HepG2 (cell line): ENCODE measurements at regions not wholly inside any gene's neighbourhood (a gene's known extent, or its start where the extent isn't known, plus 50 kb on each side); places are given as distances from the start of the nearest gene placed in this dataset.

ENCODE experiments used
- ATAC-seq: fragments of 200-7000 bp; cut with Tn5 transposase; 3 replicates; pipeline ENCODE4 v1.9.1; 2020; ENCODE audit warnings: mild to moderate bottlenecking, moderate library complexity
- BruUV-seq: library from RNA; stranded (reverse); fragments of 400-500 nt; replicated peaks from 2 replicates; lab custom pipeline; 2021; lab: Mats Ljungman, UMichigan
- CTCF ChIA-PET: fragments of 300-600 bp; formaldehyde crosslinking; extraction: SDS; loops from one replicate; lab custom pipeline; 2021; ENCODE audit warnings: low total read pairs, inconsistent platforms, low intra/inter-chr PET ratio; lab: Yijun Ruan, JAX
- POLR2A ChIA-PET: fragments of 350-600 bp; sonication (Branson Sonifier 250); formaldehyde crosslinking; loops from one replicate; lab custom pipeline; 2020; ENCODE audit warnings: antibody characterized with exemption, inconsistent platforms; lab: Yijun Ruan, JAX
- DNase-seq: peaks from one replicate; pipeline ENCODE4 v3.0.0-alpha.2; 2015; ENCODE audit warnings: low spot score
- FAIRE-seq: peaks from 3 replicates; lab custom pipeline; 2011; peaks lifted over from hg19 to GRCh38; lab: Jason Lieb, UNC
- H2AFZ ChIP-seq: one replicate; pipeline ENCODE4 v1.6.1; 2011; ENCODE audit warnings: low read length, inconsistent platforms
- H3K27ac ChIP-seq: fragments of 300-600 bp; 3 replicates; pipeline ENCODE4 v1.8.0; 2011; ENCODE audit warnings: mixed run types, mild to moderate bottlenecking, mixed read lengths, low read length, inconsistent platforms; ENCODE audit not compliant: insufficient read depth; ENCODE audit errors: extremely low read length
- H3K27me3 ChIP-seq, 2 experiments: fragments of 200-600 bp in 1 of 2; 2 replicates in 1 of 2; 3 replicates in 1 of 2; pipeline versions ENCODE4 v1.6.0 to v1.8.0; 2011; ENCODE audit warnings: low read length in 2 of 2, mild to moderate bottlenecking in 2 of 2, moderate library complexity in 2 of 2, inconsistent platforms in 1 of 2; ENCODE audit not compliant: insufficient read depth in 2 of 2, control insufficient read depth in 1 of 2
- H3K36me3 ChIP-seq, 2 experiments: fragments of 200-600 bp in 1 of 2; replicated peaks in 1 of 2; 2 replicates in 1 of 2; 3 replicates in 1 of 2; pipeline versions ENCODE4 v1.5.1 to v1.8.0; 2011; ENCODE audit warnings: low read length in 2 of 2, inconsistent platforms in 1 of 2; ENCODE audit not compliant: insufficient read depth in 2 of 2, control insufficient read depth in 1 of 2
- H3K4me1 ChIP-seq: 2 replicates; pipeline ENCODE4 v1.5.1; 2012; ENCODE audit warnings: low read length, inconsistent platforms; ENCODE audit not compliant: insufficient read depth
- H3K4me2 ChIP-seq: 2 replicates; pipeline ENCODE4 v1.6.0; 2011; ENCODE audit warnings: low read depth, low read length, inconsistent platforms
- H3K4me3 ChIP-seq, 3 experiments: fragments of 200-600 bp in 1 of 3; sonication (generic), shearing (Covaris generic) in 1 of 3; replicated peaks in 1 of 3; 2 replicates each; pipeline ENCODE4 v1.5.1; 2011 to 2016; ENCODE audit warnings: low read length in 3 of 3, inconsistent platforms in 2 of 3, low read depth in 2 of 3, mild to moderate bottlenecking in 2 of 3, control low read depth in 1 of 3, mixed read lengths in 1 of 3; ENCODE audit not compliant: insufficient read depth in 1 of 3
- H3K79me2 ChIP-seq: one replicate; pipeline ENCODE4 v1.6.1; 2011; ENCODE audit warnings: low read length, inconsistent platforms; ENCODE audit not compliant: insufficient read depth
- H3K9ac ChIP-seq: 2 replicates; pipeline ENCODE4 v1.6.0; 2011; ENCODE audit warnings: mild to moderate bottlenecking, low read depth, low read length, inconsistent platforms; ENCODE audit not compliant: insufficient read depth
- H3K9me3 ChIP-seq: 2 replicates; pipeline ENCODE4 v1.5.1; 2012; ENCODE audit warnings: mild to moderate bottlenecking, low read length
- H4K20me1 ChIP-seq: 2 replicates; pipeline ENCODE4 v1.6.0; 2011; ENCODE audit warnings: inconsistent platforms, mild to moderate bottlenecking, low read length, moderate library complexity; ENCODE audit not compliant: insufficient read depth
- CHD4 ChIP-seq: fragments of 200-600 bp; sonication (generic); IDR thresholded peaks from 2 replicates; pipeline ENCODE4 v1.7.0; 2017; ENCODE audit warnings: mild to moderate bottlenecking, low read length, borderline replicate concordance
- FOXK2 ChIP-seq: fragments of 450-650 bp; IDR thresholded peaks from 2 replicates; pipeline ENCODE4 v1.6.1; 2016
- HNF4A ChIP-seq: sonication (generic); formaldehyde crosslinking; IDR thresholded peaks from 2 replicates; pipeline ENCODE4 v1.4.0; 2020; ENCODE audit warnings: missing genetic modification reagents
- KAT2B ChIP-seq: fragments of 150-350 bp; IDR thresholded peaks from 2 replicates; pipeline ENCODE4 v1.6.1; 2014; ENCODE audit warnings: low read depth, low read length, borderline replicate concordance
- MAF1 ChIP-seq: sonication (generic); formaldehyde crosslinking; IDR thresholded peaks from 2 replicates; pipeline ENCODE4 v1.5.0; 2020; ENCODE audit warnings: missing genetic modification reagents, borderline replicate concordance
- NFIC ChIP-seq: IDR thresholded peaks from 2 replicates; pipeline ENCODE4 v1.6.1; 2012; ENCODE audit warnings: mild to moderate bottlenecking, low read length, inconsistent platforms
- PRMT3 ChIP-seq: sonication (generic); formaldehyde crosslinking; IDR thresholded peaks from 2 replicates; pipeline ENCODE4 v1.8.1; 2022; ENCODE audit warnings: low read depth, mild to moderate bottlenecking, moderate library complexity, missing genetic modification reagents, borderline replicate concordance
- RELA ChIP-seq: sonication (generic); formaldehyde crosslinking; IDR thresholded peaks from 2 replicates; pipeline ENCODE4 v1.4.0; 2020; ENCODE audit warnings: missing genetic modification reagents
- SP4 ChIP-seq: sonication (generic); formaldehyde crosslinking; IDR thresholded peaks from 2 replicates; pipeline ENCODE4 v1.8.1; 2023; ENCODE audit warnings: mild to moderate bottlenecking, missing genetic modification reagents
- SRSF9 ChIP-seq: fragments of 200-400 bp; formaldehyde crosslinking; IDR thresholded peaks from 2 replicates; pipeline ENCODE4 v1.6.1; 2018; ENCODE audit warnings: borderline replicate concordance, mild to moderate bottlenecking, low read depth, low read length; ENCODE audit not compliant: insufficient read depth, poor library complexity, severe bottlenecking
- TEF ChIP-seq: sonication (generic); formaldehyde crosslinking; IDR thresholded peaks from 2 replicates; pipeline ENCODE4 v1.5.0; 2020; ENCODE audit warnings: missing genetic modification reagents
- ZBTB34 ChIP-seq: sonication (generic); formaldehyde crosslinking; IDR thresholded peaks from 2 replicates; pipeline ENCODE4 v1.8.0; 2022; ENCODE audit warnings: mild to moderate bottlenecking, missing genetic modification reagents
- ZMYM4 ChIP-seq: sonication (generic); formaldehyde crosslinking; IDR thresholded peaks from 2 replicates; pipeline ENCODE4 v1.8.1; 2023; ENCODE audit warnings: mild to moderate bottlenecking, missing genetic modification reagents
- ZNF3 ChIP-seq: IDR thresholded peaks from 2 replicates; pipeline ENCODE4 v1.7.0; 2017; ENCODE audit warnings: inconsistent platforms
- WGBS: methylation state at CpG from one replicate; pipeline ENCODE4 v1.1.6; 2017; ENCODE audit warnings: low lambda C conversion rate; 5-methylcytosine and 5-hydroxymethylcytosine counted together
- in situ Hi-C: cut with HindIII; loops from 2 replicates; pipeline ENCODE4 v1.10.0; 2017; ENCODE audit warnings: low pct_unique_long_range_greater_than_20kb; ENCODE audit not compliant: extremely low pct_ligation_motif_present
- intact Hi-C: fragments of 100-400 bp; cut with micrococcal nuclease; formaldehyde crosslinking; loops from one replicate; pipeline ENCODE4 v1.10.0; 2022; ENCODE audit not compliant: unreplicated experiment
- TF ChIP-seq, protein P1 (sequence below): sonication (generic); formaldehyde crosslinking; IDR thresholded peaks from 2 replicates; pipeline ENCODE4 v1.4.0; 2020; ENCODE audit warnings: missing genetic modification reagents, borderline replicate concordance
- TF ChIP-seq, protein P2 (sequence below): sonication (generic); formaldehyde crosslinking; IDR thresholded peaks from 2 replicates; pipeline ENCODE4 v1.4.0; 2020; ENCODE audit warnings: missing genetic modification reagents
- TF ChIP-seq, protein P3 (sequence below): sonication (generic); formaldehyde crosslinking; IDR thresholded peaks from 2 replicates; pipeline ENCODE4 v1.4.0; 2020; ENCODE audit warnings: missing genetic modification reagents

DNA sequence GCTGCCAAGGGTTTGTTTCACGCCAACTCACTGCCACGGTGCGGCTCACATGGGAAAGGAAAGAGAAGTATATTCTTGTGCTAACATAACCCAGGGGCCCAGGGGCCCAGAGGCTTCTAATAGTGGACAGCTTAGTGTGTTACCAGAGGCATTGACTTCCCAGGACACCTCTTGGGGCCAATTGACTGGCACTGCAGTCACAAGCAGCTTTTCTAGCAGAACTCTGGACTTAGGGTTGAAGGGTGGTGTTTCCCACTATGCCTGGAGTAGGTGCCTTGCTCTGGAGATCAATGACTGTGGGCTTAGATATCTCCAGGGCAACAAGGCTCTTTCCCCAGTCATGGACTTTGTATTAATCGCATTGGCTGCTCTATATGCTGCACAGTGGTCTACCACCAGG lies 172.7 kb upstream of the KBTBD8 start:
- TF ChIP-seq, protein P1, sequence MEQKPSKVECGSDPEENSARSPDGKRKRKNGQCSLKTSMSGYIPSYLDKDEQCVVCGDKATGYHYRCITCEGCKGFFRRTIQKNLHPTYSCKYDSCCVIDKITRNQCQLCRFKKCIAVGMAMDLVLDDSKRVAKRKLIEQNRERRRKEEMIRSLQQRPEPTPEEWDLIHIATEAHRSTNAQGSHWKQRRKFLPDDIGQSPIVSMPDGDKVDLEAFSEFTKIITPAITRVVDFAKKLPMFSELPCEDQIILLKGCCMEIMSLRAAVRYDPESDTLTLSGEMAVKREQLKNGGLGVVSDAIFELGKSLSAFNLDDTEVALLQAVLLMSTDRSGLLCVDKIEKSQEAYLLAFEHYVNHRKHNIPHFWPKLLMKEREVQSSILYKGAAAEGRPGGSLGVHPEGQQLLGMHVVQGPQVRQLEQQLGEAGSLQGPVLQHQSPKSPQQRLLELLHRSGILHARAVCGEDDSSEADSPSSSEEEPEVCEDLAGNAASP (CRISPR knock-in tag) = no peak
- TF ChIP-seq NFIC = no peak
- no peak for TF ChIP-seq ZMYM4 (CRISPR knock-in tag)
- peak; percentile 11; the same call in 1 of the 2 replicates for TF ChIP-seq KAT2B
- TF ChIP-seq TEF (CRISPR knock-in tag) = no peak
- no peak for TF ChIP-seq FOXK2
- TF ChIP-seq PRMT3 (CRISPR knock-in tag) = no peak
- TF ChIP-seq SP4 = no peak
- no peak for TF ChIP-seq ZNF3
- no peak for TF ChIP-seq RELA (CRISPR knock-in tag)
- no peak for TF ChIP-seq SRSF9
- TF ChIP-seq, protein P2, sequence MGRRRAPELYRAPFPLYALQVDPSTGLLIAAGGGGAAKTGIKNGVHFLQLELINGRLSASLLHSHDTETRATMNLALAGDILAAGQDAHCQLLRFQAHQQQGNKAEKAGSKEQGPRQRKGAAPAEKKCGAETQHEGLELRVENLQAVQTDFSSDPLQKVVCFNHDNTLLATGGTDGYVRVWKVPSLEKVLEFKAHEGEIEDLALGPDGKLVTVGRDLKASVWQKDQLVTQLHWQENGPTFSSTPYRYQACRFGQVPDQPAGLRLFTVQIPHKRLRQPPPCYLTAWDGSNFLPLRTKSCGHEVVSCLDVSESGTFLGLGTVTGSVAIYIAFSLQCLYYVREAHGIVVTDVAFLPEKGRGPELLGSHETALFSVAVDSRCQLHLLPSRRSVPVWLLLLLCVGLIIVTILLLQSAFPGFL (CRISPR knock-in tag) = no peak
- peak; percentile 48 for TF ChIP-seq HNF4A (CRISPR knock-in tag)
- no peak for TF ChIP-seq CHD4
- TF ChIP-seq ZBTB34 (CRISPR knock-in tag) = no peak
- TF ChIP-seq, protein P3, sequence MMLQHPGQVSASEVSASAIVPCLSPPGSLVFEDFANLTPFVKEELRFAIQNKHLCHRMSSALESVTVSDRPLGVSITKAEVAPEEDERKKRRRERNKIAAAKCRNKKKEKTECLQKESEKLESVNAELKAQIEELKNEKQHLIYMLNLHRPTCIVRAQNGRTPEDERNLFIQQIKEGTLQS (CRISPR knock-in tag) = no peak
- no peak for TF ChIP-seq MAF1 (CRISPR knock-in tag)
- TF ChIP-seq, all 625 proteins: peak for 2
- Histone ChIP-seq H3K4me2 (no peak overlapping the region), H3K27ac (no peak overlapping the region), H3K9me3 (no peaks in the 10 kb centered on the region), H3K4me1 (peaks cover 47% of the 10 kb centered on the region), H3K27me3 (peaks cover 0 to 6% of the 10 kb centered on the region in 2 experiments; a peak in 1 of 5 replicates), H4K20me1 (no peaks in the 10 kb centered on the region), H3K36me3 (no peaks in the 10 kb centered on the region), H2AFZ (no peak overlapping the region), H3K79me2 (no peaks in the 10 kb centered on the region), H3K9ac (no peak overlapping the region), H3K4me3 (no peak overlapping the region)
- ATAC-seq (peak; percentile 73), DNase-seq (no peak), FAIRE-seq (no peak)
- intact Hi-C loops = no loop called here
- WGBS = 68% methylated on average over 4 of the region's 4 CpGs
- ChIA-PET CTCF (no interaction called here), POLR2A (no interaction called here)
- in situ Hi-C loops = no loop called here
- no TSS peak for BruUV-seq
